ENCODE measurements at regions not wholly inside any gene's neighbourhood (a gene's known extent, or its start where the extent isn't known, plus 50 kb on each side); places are given as distances from the start of the nearest gene placed in this dataset.

- ChIA-PET SMC1A (ENCODE audit: uncharacterized antibody, unreplicated experiment) (no interaction called here), CTCF (interaction anchor here (0.5 kb wide), 1 partner anchor 48 kb away, joined by 4 read pairs; no protein-coding TSS in a partner anchor), POLR2A (no interaction called here), RAD21 (ENCODE audit: unreplicated experiment) (no interaction called here)
- in situ Hi-C loops (cut with MboI) (no loop called here), intact Hi-C loops (cut with micrococcal nuclease; ENCODE audit: unreplicated experiment) (no loop called here)
- H3K4me1 ChIP-seq (ENCODE audit: control insufficient read depth, insufficient read depth, low read length): no peaks in the 10 kb centered on the region
- H3K36me3 ChIP-seq (ENCODE audit: control insufficient read depth in 2 of 2, insufficient read depth in 2 of 2, low read length in 1 of 2): no peaks in the 10 kb centered on the region
- no peaks in the 10 kb centered on the region for H3K9me3 ChIP-seq (replicated peaks; ENCODE audit: control insufficient read depth, insufficient read depth, low read length)
- no peak overlapping the region for H3K4me2 ChIP-seq (ENCODE audit: control insufficient read depth, insufficient read depth)
- no peak overlapping the region for H3K4me3 ChIP-seq
- H3K27me3 ChIP-seq (replicated peaks in 1 of 2; ENCODE audit: control insufficient read depth in 2 of 2, insufficient read depth in 2 of 2, low read length in 1 of 2): no peaks in the 10 kb centered on the region; a peak in 1 of 4 replicates
- no peak for DNase-seq (ENCODE audit: low read depth, low spot score)
- H3K27ac ChIP-seq (ENCODE audit: control insufficient read depth, insufficient read depth): no peak overlapping the region
- BruUV-seq (replicated peaks): no TSS peak
- H3K79me2 ChIP-seq (ENCODE audit: control insufficient read depth, insufficient read depth, low read length): no peaks in the 10 kb centered on the region
- WGBS (ENCODE audit: insufficient coverage, insufficient replicate concordance, low lambda C conversion rate, missing lambda C conversion rate): 43% methylated on average over 5 of the region's 5 CpGs
- FAIRE-seq: no peak
- no peaks in the 10 kb centered on the region for H4K20me1 ChIP-seq (ENCODE audit: control insufficient read depth, insufficient read depth)
- H3K9ac ChIP-seq (ENCODE audit: control insufficient read depth, insufficient read depth, low read length): no peak overlapping the region
- no peak overlapping the region for H2AFZ ChIP-seq (ENCODE audit: control insufficient read depth, low read depth, low read length)
- TF ChIP-seq ELK1 (IDR thresholded peaks at IDR 0.05; ENCODE audit: low read depth, low read length) (no peak), PAX5 (IDR thresholded peaks at IDR 0.05; ENCODE audit: borderline replicate concordance, low read depth, low read length) (no peak), REST (IDR thresholded peaks at IDR 0.05; ENCODE audit: low read depth, low read length) (no peak), EP300 (IDR thresholded peaks at IDR 0.05; ENCODE audit: borderline replicate concordance in 1 of 2, control insufficient read depth in 1 of 2, low read depth in 2 of 2, low read length in 2 of 2) (no peak), BHLHE40 (IDR thresholded peaks at IDR 0.05; ENCODE audit: borderline replicate concordance in 1 of 2, low read depth in 2 of 2, low read length in 1 of 2) (no peak), SREBF2 (IDR thresholded peaks at IDR 0.05; ENCODE audit: low read length) (no peak), PML (IDR thresholded peaks at IDR 0.05; ENCODE audit: low read length) (no peak), TCF12 (IDR thresholded peaks at IDR 0.05; ENCODE audit: low read depth, low read length) (no peak)
- no peak for ATAC-seq
These were observed 91.6 kb downstream of the TMEM174 start for GRCh38 chr5:73264631-73265030.
